Anterior cingulate cortex (tissue), 58 donors: ENCODE measurements at regions not wholly inside any gene's neighbourhood (a gene's known extent, or its start where the extent isn't known, plus 50 kb on each side); places are given as distances from the start of the nearest gene placed in this dataset.
A peak's percentile ranks its signal among the peaks of the same experiment; 100 is the strongest.

Experiments
- DNase-seq, 58 donors: peaks; one replicate each; lab custom pipeline; 2025; lab: John Stamatoyannopoulos, UW

DNA sequence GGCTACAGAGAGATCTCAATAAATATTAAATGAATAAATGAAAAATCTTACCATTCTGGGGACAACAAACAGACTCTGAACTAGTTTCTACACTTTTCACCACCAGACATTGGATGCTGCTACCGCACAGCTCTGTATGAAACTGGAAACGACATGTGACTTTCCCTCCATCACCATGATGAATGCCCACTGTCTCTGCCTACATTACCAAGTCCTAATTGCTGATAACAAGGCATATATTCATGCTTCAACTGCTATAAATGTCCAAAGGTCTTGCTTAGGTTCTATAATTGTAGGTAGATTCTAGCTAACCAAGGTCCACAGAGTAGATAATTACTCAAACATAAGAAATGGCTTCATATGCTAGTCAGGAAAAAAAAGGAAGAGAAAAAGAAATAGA is 399.4 kb upstream of the ADGRL3 start:
- no peak for DNase-seq

DNA sequence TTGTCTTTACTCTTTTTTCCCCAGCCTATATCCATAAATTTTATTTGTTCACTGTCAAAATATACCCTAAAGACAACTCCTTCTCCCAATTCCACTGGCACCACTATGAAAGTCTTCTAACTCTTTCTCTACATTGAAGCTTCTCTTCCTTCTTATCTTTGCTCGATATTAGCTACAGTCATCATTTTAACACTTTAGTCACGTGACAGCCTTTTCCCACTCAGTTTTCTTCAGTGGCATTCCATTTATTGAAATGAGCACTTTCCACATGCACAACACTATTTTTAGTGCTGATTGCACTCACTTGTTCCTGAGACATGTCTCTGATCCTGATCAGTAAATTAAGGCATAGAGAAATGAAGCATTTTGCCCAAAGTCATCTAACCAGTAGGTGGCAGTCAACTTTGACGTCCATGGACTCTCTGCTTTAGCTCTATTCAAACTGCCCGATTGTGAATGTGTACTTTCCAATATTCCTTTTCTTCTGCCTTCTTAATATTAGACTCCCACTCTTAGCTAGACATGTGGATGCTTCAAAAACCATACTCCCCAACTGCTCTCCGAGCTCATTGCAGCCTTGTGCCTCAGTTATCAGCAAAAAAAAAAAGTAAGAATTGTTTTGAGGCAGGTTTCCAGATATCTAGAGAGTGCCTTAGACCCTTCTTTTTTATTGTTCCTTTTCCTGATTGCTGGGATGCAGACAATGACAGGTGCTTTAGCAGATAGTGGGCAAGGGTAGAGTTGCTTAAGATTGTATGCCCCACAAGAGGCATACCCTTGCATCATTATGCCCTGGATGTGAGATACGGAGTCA is 394.4 kb upstream of the ADGRL3 start:
- peak in 1 of 58 donors; percentile 0 for DNase-seq

DNA sequence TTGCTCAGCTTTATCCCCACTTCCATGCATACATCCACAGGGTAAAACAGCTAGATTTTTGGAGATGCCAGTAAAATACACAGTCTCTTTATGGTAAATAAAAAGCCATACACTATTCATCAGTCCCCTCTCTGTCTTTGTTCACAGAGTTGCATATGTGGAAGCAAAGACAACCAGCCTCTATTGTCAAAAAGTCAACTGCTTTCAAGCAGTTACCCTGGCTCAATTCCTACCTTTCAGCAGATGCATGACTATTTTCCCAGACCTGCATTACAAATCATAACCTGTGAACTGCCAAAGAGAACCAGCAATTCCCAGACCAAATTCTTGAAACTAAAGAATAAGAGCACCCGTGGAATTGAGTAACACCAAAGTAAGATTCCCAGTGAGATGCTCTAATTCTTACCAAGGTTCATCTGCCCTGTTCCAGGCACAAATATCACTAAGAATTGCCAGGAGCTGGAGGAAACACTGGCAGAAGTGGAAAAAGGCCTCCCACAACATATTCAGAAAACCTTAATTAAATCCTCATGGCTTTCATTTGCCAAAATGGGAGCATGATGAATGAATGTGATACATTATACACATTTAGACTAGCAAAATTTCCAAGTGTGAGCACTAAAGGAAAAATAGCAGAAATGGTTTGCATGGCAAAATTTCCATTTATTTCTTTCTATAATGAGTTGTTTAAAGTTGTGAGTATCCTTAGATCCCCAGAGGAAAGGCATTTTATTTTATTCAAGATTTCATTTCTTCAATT is 391.2 kb upstream of the ADGRL3 start:
- DNase-seq = no peak

DNA sequence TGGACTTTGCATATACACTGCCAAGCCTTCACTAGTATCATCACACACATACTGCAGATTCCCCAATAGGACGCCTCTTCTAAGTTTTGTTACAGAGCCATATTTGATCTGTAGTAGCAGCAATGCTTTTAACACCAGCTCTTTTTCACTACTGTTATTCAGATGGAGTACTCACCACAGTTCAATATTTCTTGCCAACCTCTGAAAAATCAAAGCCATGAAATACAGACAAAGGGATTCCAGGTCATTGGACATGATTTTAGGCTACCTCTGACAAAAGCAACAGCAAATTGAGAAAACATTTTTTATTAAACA is 390.7 kb upstream of the ADGRL3 start:
- no peak for DNase-seq

DNA sequence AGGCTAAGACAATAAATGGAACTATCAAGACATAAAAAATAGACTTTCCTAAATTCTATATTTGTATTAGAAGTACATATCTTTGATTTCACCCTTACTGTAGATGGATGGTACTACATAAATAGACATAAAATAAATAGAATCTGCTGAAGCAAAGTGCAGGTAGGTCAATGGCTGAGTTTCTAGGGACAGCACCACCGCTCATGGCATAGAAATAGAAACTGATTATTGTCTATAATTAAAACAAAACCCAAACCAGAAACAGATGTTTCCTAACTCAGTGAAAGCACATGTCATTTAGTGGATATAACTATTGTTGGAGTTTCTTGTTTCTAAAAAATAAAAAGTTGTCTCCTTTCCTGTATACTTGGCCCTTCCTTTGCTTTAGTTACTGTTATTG is 387.3 kb upstream of the ADGRL3 start:
- no peak for DNase-seq

DNA sequence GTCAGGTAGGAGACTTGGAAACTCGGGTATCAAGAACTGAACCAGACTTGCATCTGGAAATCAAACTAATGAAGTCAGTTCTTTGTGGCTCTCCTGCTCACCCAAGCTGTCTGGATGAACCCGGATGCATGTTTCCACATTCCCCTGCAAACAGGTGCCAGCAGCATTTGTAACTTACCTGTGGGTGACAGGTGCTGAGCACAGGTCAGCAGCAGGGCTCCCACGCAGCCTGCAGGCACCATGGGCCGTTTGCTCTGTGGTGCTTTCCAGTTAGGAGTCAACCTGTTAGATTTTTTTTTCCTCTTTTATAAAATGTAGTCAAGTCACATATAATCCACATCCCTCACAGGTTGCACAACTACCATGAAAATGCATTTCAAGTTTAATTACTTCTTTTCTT is 385.6 kb upstream of the ADGRL3 start:
- no peak for DNase-seq

DNA sequence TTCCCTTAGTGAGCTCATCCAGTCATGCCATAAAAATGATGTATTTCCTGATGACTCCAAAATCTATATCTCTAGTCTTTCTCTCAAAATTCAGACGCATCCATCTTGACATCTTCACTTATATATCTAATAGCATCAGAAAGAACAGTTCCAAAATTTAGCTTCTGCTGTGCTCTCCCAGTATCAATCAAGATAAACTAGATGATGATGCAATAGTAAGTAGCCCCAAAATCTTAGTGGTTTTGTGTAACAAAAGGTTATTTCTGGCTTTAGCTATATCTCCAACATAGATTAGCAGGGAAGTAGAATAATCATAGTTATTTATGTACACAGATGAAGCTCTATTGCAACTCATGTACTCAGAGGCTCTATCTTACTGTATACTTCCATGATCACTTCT is 382.5 kb upstream of the ADGRL3 start:
- no peak for DNase-seq

DNA sequence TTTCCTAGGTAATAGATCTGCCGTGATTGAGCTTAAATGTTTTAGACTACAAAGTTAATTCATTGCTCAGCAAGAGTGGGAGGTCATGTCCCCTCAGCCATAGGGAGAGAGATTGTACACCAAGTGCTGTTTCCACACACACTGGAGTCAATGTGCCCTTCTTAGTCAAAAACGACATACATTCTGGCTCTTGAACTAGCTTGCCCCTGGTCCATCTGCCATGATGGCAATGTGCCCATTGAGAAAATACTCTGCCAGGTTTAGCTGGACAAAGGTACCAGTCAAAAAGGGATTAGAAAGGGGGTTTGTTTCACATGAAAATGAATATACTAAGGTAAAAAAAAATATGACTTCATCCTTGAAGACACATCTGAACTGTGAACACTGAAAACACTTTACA is 377.1 kb upstream of the ADGRL3 start:
- no peak for DNase-seq

DNA sequence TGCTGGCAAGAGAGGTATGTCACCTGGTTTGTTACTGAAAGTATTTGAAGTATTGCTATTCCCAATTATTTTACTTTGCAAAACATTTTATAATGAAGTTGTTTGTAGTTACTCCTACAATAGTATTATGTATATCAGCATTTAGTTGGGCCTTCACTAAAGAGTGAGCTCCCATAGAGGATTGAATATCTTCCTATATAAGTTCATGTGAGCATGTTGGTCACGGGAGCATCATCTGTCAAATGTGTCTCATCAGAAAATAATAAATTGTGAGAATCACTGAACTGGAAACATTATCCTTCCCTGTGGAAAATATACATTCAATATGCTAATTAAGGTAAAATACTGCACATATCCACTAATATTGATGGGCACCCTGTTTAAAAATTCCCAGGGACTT is 360.1 kb upstream of the ADGRL3 start:
- DNase-seq = no peak

DNA sequence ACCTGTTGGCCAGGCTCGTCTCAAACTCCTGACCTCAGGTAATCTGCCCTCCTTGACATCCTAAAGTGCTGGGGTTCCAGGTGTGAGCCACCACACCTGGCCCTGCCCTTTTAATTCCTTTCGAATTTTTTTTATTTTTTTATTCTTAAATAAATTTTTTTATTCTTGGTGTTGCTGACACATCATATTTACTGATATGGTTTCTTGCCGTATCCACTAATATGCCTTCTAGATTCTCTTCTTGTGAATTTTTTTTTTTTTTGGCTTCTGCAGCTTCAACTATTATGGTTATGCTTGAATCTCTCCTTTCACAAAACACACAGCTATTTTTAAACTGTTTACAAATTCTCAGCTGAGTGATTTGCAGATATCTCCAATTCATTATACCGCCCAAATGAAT is 353.4 kb upstream of the ADGRL3 start:
- no peak for DNase-seq

DNA sequence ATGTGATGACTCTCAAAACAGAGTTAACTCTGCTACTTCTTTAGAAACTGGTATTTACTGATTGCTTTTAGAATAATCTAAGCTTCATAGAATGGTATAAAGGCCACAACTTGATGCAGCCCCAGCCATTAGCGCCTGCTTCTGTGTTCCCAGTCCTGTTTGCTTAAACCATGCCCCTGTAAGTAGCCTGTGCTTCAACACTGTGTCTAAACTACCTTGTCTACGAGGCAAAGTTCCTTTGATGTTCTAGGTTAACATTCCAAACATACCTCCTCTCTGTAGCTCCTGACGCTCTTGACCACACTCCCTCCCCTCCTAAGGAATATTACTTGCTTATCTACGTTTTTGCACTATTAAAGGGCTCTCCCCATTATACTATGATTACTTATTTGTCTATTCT is 352.5 kb upstream of the ADGRL3 start:
- no peak for DNase-seq

DNA sequence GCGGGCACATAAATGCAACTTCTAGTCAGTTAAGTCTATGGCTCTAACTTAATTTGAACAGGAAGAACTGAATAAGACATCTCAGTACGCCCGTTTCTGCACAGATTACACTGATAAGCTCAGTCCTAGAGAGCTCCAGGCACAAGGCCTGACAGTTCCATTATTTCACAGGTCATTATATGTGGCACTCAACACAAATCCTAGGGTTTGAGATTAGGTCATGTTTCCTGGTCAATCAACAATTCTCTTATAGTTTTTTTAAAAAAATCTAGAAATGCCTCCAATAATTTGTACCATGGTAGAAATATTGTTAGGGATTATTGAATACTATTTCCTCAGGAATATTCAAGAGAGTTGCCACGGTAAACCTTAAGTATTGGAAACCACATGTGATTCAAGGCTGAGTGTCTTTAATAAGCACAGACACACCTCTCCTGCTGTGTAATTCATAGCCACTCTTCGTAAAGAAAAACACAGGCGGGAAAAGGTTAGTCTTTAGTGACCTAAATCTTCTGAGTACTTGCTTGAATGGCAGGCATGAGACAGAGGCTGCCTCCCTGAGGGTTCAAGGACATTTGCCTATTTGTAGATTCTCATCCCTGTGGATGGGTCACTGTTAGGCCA is 342.9 kb upstream of the ADGRL3 start:
- no peak for DNase-seq

DNA sequence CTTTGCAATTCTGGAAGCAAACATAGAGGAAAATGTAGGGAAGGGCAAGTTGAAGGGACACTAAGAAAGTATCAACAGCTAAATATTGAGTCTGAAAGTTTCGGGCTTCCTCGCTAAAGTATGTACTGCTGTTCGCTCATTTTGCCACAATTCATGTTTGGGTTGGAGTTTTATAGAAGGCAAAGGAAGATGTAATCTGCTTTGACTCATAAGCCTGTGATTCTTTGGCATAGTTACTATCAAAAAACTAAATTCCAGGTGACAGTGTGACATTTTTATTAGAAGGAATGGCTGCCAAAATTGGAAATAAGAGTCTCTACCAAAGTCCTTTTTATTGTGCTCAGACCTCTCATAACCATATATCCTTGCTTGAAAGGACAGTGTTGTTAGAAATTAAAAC is 336.7 kb upstream of the ADGRL3 start:
- no peak for DNase-seq

DNA sequence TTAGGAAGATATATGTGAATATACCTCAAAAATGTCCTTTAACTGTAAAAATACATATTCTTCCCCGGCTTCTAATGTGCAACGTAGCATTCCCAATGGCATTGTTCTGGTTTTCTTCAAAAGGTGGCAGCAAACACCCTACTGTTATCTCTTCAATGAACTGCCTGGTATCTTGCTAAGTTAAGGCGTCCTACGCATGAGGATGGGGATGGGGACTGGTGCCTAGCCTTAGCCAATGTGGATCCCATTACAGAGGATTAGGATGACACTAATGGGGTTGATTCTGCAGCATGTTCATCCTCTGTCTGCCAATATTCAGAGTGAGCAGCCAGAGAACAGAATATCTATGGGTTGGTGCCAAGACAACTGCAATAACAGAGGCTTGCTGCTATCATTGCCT is 334.9 kb upstream of the ADGRL3 start:
- DNase-seq = peak in 10 of 58 donors; percentile 0 to 43 (median 4)

DNA sequence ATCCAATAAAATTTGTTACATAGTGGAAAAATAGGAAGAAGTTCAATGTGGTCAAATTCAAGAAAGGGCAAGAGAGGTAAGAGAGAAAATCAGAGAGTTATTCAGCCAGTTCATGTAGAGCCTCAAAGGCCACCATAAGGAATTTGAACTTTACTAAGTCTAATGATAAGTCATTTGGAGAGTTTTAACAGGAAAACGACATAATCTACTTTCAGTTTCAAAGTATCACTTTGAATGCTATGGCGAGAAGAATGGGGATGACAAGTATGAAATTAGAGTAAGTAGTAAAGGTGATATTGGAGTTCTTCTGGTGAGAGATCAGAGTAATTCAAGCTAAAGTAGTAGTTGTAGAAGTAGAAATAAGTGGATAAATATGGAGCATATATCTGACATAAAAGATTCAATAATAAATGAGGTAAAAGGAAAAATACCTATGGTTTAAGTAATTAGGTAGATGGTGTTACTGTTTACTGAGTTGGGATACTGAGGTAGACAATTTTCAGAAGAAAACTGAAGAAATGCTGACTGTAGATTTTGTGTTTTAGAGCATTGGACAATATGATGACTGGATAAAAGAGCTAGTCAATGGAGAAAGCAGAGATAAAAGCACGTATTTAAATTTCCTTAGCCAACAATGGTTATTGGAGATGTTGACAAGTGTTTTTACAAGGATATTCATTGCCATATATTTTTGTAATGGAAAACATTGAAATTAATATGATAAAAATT is 331.7 kb upstream of the ADGRL3 start:
- DNase-seq = no peak

DNA sequence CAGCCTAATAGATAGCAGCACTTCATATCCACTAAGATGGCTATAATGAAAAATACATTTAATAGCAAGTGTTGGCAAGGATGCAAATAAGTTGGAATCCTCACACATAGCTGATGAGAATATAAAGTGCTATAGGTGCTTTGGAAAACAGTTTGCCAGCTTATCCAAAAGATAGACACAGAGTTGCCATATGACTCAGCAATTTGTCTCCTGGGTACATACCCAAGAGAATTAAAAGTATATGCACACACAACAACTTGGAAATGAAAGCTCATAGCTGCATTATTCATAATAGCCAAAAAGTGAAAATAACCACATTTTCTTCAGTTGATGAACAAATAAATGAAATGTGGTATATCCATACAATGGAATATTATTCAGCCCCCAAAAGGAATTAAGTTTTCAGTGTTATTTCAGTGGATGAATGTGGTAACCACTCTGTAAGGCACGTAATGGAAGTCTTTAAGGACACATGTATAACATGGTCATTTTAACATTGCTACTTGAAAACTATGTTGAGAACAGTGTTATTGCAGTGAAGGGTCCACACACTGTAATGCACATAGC is 320.9 kb upstream of the ADGRL3 start:
- DNase-seq = no peak

DNA sequence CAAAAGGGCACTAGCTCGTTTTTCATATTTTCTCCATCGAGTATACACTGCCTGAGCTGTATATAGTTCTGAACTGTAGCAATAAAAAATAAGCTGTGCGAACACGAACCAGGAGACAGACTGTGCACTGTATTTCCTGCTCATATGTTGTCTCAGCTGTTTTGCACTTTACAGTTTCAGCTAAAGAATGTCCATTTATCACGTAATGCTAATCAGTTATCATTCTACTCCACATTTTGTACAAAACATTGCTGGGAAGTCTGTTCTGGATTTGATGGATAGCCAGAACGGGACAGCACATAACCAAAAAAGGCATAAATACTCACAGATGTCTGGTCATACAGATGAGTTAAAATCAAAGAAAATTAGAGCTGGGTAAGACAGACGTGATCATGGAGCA is 315.5 kb upstream of the ADGRL3 start:
- DNase-seq = peak in 1 of 58 donors; percentile 12

DNA sequence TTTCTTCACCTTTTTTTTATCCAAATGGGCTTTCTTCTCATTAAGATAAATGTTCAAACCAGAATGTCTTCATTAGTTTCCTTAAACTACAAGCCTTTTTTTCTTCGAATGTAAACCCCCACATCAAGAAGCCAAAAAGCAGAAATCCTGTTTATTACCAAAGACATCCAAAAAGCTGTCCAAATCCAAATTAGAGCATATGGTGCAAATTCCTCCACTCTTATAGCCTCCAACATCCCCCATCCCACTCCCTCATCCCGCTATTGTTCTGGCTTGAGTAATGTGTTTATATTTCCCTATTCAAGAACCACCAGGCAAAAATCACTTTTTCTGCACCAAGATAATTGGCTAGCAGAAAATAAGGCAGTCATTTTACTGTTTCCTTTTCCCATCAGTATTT is 315.1 kb upstream of the ADGRL3 start:
- DNase-seq = no peak

DNA sequence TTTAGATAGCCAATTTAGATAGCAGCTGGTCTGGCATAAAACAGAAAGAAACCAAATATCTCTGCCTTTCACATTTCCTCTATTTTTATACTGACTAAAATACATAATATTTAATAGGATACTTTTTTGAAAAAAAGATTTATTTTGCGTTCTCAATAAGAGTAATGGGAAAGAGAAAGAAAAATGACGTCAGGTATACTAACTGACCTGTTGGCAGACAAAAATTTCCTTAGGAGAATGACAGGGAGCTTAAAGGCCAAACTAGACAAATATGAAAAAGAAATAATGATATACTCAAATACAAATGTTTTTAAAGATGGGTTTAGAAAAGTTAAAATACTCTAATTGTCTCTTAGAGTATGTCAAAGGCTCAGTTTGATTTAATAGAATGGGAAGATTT is 309.4 kb upstream of the ADGRL3 start:
- no peak for DNase-seq

DNA sequence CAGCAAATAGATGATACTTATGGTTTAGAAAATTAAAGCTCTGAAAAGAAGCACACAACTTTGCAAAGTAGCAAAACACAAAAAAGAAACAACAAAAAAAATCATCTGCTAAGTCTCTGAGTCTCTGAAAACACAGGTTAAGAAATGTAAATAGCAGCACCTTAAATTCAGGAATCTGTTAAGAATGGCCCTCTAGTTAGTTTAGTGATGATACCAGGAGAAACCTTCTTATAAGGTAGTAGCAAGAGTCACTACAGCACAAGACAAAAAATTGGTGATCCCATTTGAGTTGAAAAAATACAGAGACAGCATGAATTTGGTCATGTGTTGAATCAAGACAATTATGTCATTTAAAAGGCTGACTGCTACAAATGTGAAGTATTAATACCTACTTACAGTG is 308.2 kb upstream of the ADGRL3 start:
- DNase-seq = no peak

DNA sequence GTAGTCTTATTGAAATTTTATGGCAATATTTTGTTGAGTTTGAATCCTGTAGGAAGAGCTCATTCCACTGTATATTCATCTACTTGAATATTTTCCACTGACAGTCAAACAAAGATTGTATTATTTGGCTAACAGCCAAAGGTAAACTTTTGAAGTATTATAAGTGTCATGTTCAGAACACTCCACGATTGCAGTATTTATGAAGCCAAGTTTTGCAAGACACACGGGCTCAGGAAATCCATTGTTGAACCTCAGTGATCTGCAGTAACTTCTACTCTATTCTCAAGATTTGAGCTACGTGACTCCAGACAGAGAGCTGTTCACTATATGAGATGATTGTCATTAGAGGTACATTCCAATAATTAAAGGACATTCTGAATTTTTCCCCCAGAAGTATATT is 302.7 kb upstream of the ADGRL3 start:
- no peak for DNase-seq
